Endothelial cell of umbilical vein (primary cell): ENCODE measurements at regions not wholly inside any gene's neighbourhood (a gene's known extent, or its start where the extent isn't known, plus 50 kb on each side); places are given as distances from the start of the nearest gene placed in this dataset.

Experiments used
- BruUV-seq: library from RNA; stranded (reverse); fragments of 400-500 nt; replicated peaks from 2 replicates; lab custom pipeline; 2021; lab: Mats Ljungman, UMichigan
- CTCF ChIA-PET: fragments of 300-600, 350-600 bp; sonication (Branson Sonifier 250); formaldehyde crosslinking; loops from one replicate; lab custom pipeline; 2021; ENCODE audit warnings: antibody characterized with exemption, inconsistent platforms; lab: Charles Lee
- POLR2A ChIA-PET: fragments of 300-600, 350-600 bp; sonication (Branson Sonifier 250); formaldehyde crosslinking; loops from one replicate; lab custom pipeline; 2021; ENCODE audit warnings: antibody characterized with exemption, inconsistent platforms; lab: Charles Lee
- DNase-seq: peaks from one replicate; pipeline ENCODE4 v3.0.0-alpha.2; 2011; ENCODE audit warnings: low read depth, low spot score
- FAIRE-seq: peaks from 2 replicates; lab custom pipeline; 2011; peaks lifted over from hg19 to GRCh38; lab: Jason Lieb, UNC
- H2AFZ ChIP-seq: 2 replicates; pipeline ENCODE4 v1.6.0; 2012; ENCODE audit warnings: low read depth, low read length, control low read depth, inconsistent platforms
- H3K27ac ChIP-seq: 2 replicates; pipeline ENCODE4 v1.5.1; 2011; ENCODE audit warnings: low read depth, mild to moderate bottlenecking, control low read depth, low read length, moderate library complexity; ENCODE audit not compliant: insufficient read depth
- H3K27me3 ChIP-seq, 2 experiments: 2 replicates each; pipeline versions ENCODE4 v1.6.0 to v1.6.1; 2011; ENCODE audit warnings: low read length in 2 of 2, mixed read lengths in 1 of 2; ENCODE audit not compliant: control insufficient read depth in 2 of 2, insufficient read depth in 2 of 2
- H3K36me3 ChIP-seq, 2 experiments: 2 replicates in 1 of 2; 3 replicates in 1 of 2; pipeline ENCODE4 v1.5.1; 2011; ENCODE audit warnings: low read length in 2 of 2, mild to moderate bottlenecking in 1 of 2, moderate library complexity in 1 of 2; ENCODE audit not compliant: control insufficient read depth in 2 of 2, insufficient read depth in 2 of 2; ENCODE audit errors: extremely low read depth in 1 of 2
- H3K4me1 ChIP-seq: 3 replicates; pipeline ENCODE4 v1.5.1; 2011; ENCODE audit warnings: mild to moderate bottlenecking, low read length; ENCODE audit not compliant: control insufficient read depth, insufficient read depth; ENCODE audit errors: extremely low read depth
- H3K4me2 ChIP-seq: 2 replicates; pipeline ENCODE4 v1.6.1; 2011; ENCODE audit warnings: low read length, control low read depth, mixed read lengths; ENCODE audit not compliant: insufficient read depth
- H3K4me3 ChIP-seq, 3 experiments: fragments of 200-600 bp in 1 of 3; sonication (generic), shearing (Covaris generic) in 1 of 3; replicated peaks in 1 of 3; 2 replicates each; pipeline ENCODE4 v1.5.1; 2011 to 2016; ENCODE audit warnings: control low read depth in 3 of 3, low read length in 3 of 3, mild to moderate bottlenecking in 2 of 3, inconsistent platforms in 1 of 3, low read depth in 1 of 3, moderate library complexity in 1 of 3; ENCODE audit not compliant: insufficient read depth in 1 of 3
- H3K79me2 ChIP-seq: 2 replicates; pipeline ENCODE4 v1.6.0; 2012; ENCODE audit warnings: low read length, inconsistent platforms; ENCODE audit not compliant: control insufficient read depth, insufficient read depth
- H3K9ac ChIP-seq: replicated peaks from 2 replicates; pipeline ENCODE3; 2011; ENCODE audit warnings: low read length, control low read depth; ENCODE audit not compliant: insufficient read depth; ENCODE audit errors: extremely low read depth
- H3K9me1 ChIP-seq: replicated peaks from 3 replicates; pipeline ENCODE4 v1.6.0; 2011; ENCODE audit warnings: mild to moderate bottlenecking, low read length; ENCODE audit not compliant: control insufficient read depth, insufficient read depth; ENCODE audit errors: extremely low read depth
- H3K9me3 ChIP-seq: replicated peaks from 2 replicates; pipeline ENCODE4 v1.5.1; 2012; ENCODE audit warnings: low read length, inconsistent platforms; ENCODE audit not compliant: control insufficient read depth, insufficient read depth
- H4K20me1 ChIP-seq: replicated peaks from 2 replicates; pipeline ENCODE3; 2011; ENCODE audit warnings: mild to moderate bottlenecking, low read length; ENCODE audit not compliant: control insufficient read depth, insufficient read depth; ENCODE audit errors: extremely low read depth
- CTCF ChIP-seq, 2 donors: IDR thresholded peaks; 1 replicate in 1 of 2; 2 replicates in 1 of 2; pipeline ENCODE4 v1.5.1; 2011; ENCODE audit warnings: low read length in 2 of 2, mild to moderate bottlenecking in 2 of 2, moderate library complexity in 2 of 2, control low read depth in 1 of 2, inconsistent platforms in 1 of 2, low read depth in 1 of 2; ENCODE audit not compliant: insufficient read depth in 1 of 2; ENCODE audit errors: extremely low read depth in 1 of 2
- EZH2 ChIP-seq: IDR thresholded peaks from 2 replicates; pipeline ENCODE4 v1.6.1; 2012; ENCODE audit warnings: borderline replicate concordance, low read depth, mild to moderate bottlenecking, moderate library complexity, low read length, inconsistent platforms; ENCODE audit not compliant: severe bottlenecking
- FOS ChIP-seq: IDR thresholded peaks from 2 replicates; pipeline ENCODE4 v1.6.1; 2011; ENCODE audit warnings: mild to moderate bottlenecking, low read length, moderate library complexity, borderline replicate concordance; ENCODE audit not compliant: insufficient read depth
- GATA2 ChIP-seq: IDR thresholded peaks from 2 replicates; pipeline ENCODE4 v1.7.0; 2011; ENCODE audit warnings: low read depth, mild to moderate bottlenecking, moderate library complexity, mixed read lengths, low read length; ENCODE audit not compliant: insufficient read length, insufficient read depth
- JUN ChIP-seq: IDR thresholded peaks from 2 replicates; pipeline ENCODE4 v1.6.1; 2011; ENCODE audit warnings: borderline replicate concordance, low read depth; ENCODE audit not compliant: insufficient read length, insufficient read depth
- MAX ChIP-seq: IDR thresholded peaks from 2 replicates; pipeline ENCODE4 v1.6.1; 2011; ENCODE audit not compliant: insufficient read depth, insufficient read length
- MYC ChIP-seq: IDR thresholded peaks from one replicate; pipeline ENCODE4 v1.6.1; 2011; ENCODE audit warnings: mild to moderate bottlenecking, low read depth, low read length
- POLR2A ChIP-seq: IDR thresholded peaks from 2 replicates; pipeline ENCODE4 v1.6.1; 2012; ENCODE audit warnings: low read depth, mild to moderate bottlenecking, control low read depth, low read length
- POLR2AphosphoS5 ChIP-seq: IDR thresholded peaks from 2 replicates; pipeline ENCODE4 v1.6.1; 2012; ENCODE audit warnings: low read depth, mild to moderate bottlenecking, control low read depth, low read length, moderate library complexity; ENCODE audit not compliant: insufficient read depth
- dilution Hi-C: fragments of 300-500 bp; cut with MboI; formaldehyde crosslinking; loops from one replicate; pipeline ENCODE4 v1.15.0; 2019; ENCODE audit warnings: low sequenced_read_pairs; ENCODE audit not compliant: extremely low pct_ligation_motif_present
- intact Hi-C: fragments of 100-400 bp; cut with micrococcal nuclease; formaldehyde crosslinking; loops from one replicate; pipeline ENCODE4 v1.10.0; 2022

DNA sequence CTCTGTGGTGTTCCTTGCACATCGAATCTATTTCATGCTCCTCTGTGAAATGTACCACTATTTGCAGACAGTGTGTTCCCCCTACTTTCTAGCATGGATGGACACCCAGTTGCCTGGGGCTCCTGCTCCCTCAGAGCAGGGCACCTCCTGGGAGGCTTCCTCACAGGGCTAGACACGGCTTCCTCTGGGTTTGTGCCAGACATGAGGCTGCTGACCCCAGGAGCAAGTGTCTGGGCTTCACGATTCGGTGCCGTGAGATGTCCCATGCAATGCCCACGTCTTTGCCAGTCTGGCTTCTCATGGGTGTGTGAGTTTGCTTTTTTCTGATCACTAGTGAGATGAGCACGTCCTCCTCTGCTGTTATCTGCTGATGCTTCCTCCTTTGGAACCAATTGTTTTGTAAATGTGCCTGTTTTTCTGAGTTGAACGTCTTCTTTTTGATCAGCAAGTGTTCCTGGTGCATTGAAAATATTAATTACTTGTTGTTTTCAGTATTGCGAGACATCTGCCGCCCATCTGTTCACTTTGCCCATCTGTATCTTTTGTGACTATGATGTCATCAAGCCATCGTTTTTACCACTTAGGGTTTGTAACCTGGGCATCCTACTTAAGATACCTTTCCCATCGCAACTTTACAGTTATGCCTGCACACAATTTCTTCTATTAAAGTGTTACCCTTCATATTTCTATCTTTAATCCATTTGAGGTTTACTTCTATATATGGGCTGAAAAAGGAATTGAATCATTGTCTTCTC is 92.0 kb downstream of the TTLL2 start:
- no peak overlapping the region for H3K9ac ChIP-seq
- intact Hi-C loops, result no loop called here
- DNase-seq, result no peak
- no peaks in the 10 kb centered on the region for H3K79me2 ChIP-seq
- ChIA-PET POLR2A (no interaction called here), CTCF (no interaction called here)
- H2AFZ ChIP-seq, result no peak overlapping the region
- no peak overlapping the region for H3K27ac ChIP-seq
- BruUV-seq, result no TSS peak
- H3K27me3 ChIP-seq, result no peaks in the 10 kb centered on the region
- no peak for FAIRE-seq
- no peaks in the 10 kb centered on the region for H3K9me3 ChIP-seq
- H3K36me3 ChIP-seq, result no peaks in the 10 kb centered on the region
- H3K4me3 ChIP-seq, result no peak overlapping the region
- TF ChIP-seq EZH2, result no peak
- no peak for TF ChIP-seq MAX
- no peak for TF ChIP-seq POLR2AphosphoS5
- TF ChIP-seq MYC, result no peak
- TF ChIP-seq JUN, result no peak
- TF ChIP-seq GATA2, result no peak
- no peak for TF ChIP-seq POLR2A
- no peak for TF ChIP-seq CTCF (IDR thresholded peaks at IDR 0.05; ENCODE audit: extremely low read depth in 1 of 2, insufficient read depth in 1 of 2, low read depth in 1 of 2, low read length in 2 of 2)
- TF ChIP-seq FOS, result no peak
- no peaks in the 10 kb centered on the region for H3K9me1 ChIP-seq
- H3K4me2 ChIP-seq, result no peak overlapping the region
- no peaks in the 10 kb centered on the region for H3K4me1 ChIP-seq
- dilution Hi-C loops, result no loop called here
- H4K20me1 ChIP-seq, result no peaks in the 10 kb centered on the region
